ENCODE measurements at regions not wholly inside any gene's neighbourhood (a gene's known extent, or its start where the extent isn't known, plus 50 kb on each side); places are given as distances from the start of the nearest gene placed in this dataset.

DNA sequence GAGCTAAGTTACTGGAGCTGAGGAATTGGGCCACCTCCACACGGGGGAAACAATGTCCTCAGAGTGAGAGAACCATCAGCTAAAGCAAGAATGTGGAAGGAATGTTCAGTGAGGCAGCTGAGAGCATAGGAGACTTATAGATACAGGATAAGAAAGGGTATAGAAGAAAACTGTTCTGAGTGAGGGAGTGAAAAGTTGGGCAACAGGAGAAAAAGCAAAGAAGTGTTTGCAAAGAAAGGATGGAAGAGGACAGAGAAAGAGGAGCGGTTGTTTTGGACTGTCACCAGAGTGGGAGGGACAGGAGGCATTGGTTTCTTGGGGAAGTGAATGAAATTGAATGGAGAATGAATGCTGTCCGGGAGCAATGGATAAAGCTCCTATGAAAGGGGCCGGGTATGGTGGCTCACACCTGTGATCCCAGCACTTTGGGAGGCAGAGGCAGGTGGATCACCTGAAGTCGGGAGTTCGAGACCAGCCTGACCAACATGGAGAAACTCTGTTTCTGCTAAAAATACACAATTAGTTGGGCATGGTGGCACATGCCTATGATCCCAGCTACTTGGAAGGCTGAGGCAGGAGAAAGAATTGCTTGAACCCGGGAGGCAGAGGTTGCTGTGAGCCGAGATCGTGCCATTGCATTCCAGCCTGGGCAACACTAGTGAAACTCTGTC is 296.5 kb downstream of the ADGB start:
- TF ChIP-seq, protein P1, sequence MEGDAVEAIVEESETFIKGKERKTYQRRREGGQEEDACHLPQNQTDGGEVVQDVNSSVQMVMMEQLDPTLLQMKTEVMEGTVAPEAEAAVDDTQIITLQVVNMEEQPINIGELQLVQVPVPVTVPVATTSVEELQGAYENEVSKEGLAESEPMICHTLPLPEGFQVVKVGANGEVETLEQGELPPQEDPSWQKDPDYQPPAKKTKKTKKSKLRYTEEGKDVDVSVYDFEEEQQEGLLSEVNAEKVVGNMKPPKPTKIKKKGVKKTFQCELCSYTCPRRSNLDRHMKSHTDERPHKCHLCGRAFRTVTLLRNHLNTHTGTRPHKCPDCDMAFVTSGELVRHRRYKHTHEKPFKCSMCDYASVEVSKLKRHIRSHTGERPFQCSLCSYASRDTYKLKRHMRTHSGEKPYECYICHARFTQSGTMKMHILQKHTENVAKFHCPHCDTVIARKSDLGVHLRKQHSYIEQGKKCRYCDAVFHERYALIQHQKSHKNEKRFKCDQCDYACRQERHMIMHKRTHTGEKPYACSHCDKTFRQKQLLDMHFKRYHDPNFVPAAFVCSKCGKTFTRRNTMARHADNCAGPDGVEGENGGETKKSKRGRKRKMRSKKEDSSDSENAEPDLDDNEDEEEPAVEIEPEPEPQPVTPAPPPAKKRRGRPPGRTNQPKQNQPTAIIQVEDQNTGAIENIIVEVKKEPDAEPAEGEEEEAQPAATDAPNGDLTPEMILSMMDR (IDR thresholded peaks at IDR 0.05) = no peak
- no peak for TF ChIP-seq POLR2A (IDR thresholded peaks at IDR 0.05)
